HEK293 (cell line): ENCODE measurements at regions not wholly inside any gene's neighbourhood (a gene's known extent, or its start where the extent isn't known, plus 50 kb on each side); places are given as distances from the start of the nearest gene placed in this dataset.

Source experiments
- CTCF ChIA-PET: fragments of 350-600 bp; formaldehyde crosslinking; extraction: SDS; loops from one replicate; lab custom pipeline; 2021; ENCODE audit warnings: antibody characterized with exemption; lab: Yijun Ruan, JAX
- POLR2A ChIA-PET: fragments of 300-600 bp; formaldehyde crosslinking; extraction: SDS; loops from one replicate; lab custom pipeline; 2020; ENCODE audit warnings: antibody characterized with exemption, inconsistent platforms; lab: Yijun Ruan, JAX
- H3K27ac ChIP-seq: fragments of 200-500 bp; sonication (Bioruptor generic); 2 replicates; pipeline ENCODE4 v1.5.1; 2014; ENCODE audit warnings: low read depth, low read length, control low read depth, inconsistent platforms; ENCODE audit errors: extremely low read depth
- H3K36me3 ChIP-seq, 2 experiments: fragments of 200-500 bp in 1 of 2; sonication (Bioruptor generic) in 1 of 2; 1 replicate in 1 of 2; 2 replicates in 1 of 2; pipeline ENCODE4 v1.5.1; 2014 to 2017; ENCODE audit warnings: inconsistent platforms in 2 of 2, low read length in 2 of 2; ENCODE audit not compliant: control insufficient read depth in 2 of 2, insufficient read depth in 1 of 2
- H3K4me1 ChIP-seq: fragments of 200-500 bp; sonication (Bioruptor generic); 2 replicates; pipeline ENCODE4 v1.5.1; 2014; ENCODE audit warnings: mild to moderate bottlenecking, low read length, inconsistent platforms; ENCODE audit not compliant: control insufficient read depth, insufficient read depth
- H3K4me3 ChIP-seq: 2 replicates; pipeline ENCODE4 v1.5.1; 2011; ENCODE audit warnings: low read depth, mild to moderate bottlenecking, control low read depth, low read length, moderate library complexity
- H3K9me3 ChIP-seq: fragments of 200-500 bp; sonication (Bioruptor generic); 2 replicates; pipeline ENCODE4 v1.5.1; 2014; ENCODE audit warnings: low read depth, low read length, inconsistent platforms; ENCODE audit not compliant: control insufficient read depth, insufficient read depth
- GFI1B ChIP-seq: fragments of 450-650 bp; formaldehyde crosslinking; IDR thresholded peaks from 2 replicates; pipeline ENCODE4 v1.5.1; 2016; ENCODE audit warnings: missing biosample characterization, missing genetic modification characterization
- PRDM10 ChIP-seq: fragments of 450-650 bp; formaldehyde crosslinking; IDR thresholded peaks from 2 replicates; pipeline ENCODE4 v1.5.1; 2016; ENCODE audit warnings: missing biosample characterization, missing genetic modification characterization
- PRDM2 ChIP-seq: fragments of 450-650 bp; formaldehyde crosslinking; IDR thresholded peaks from 2 replicates; pipeline ENCODE4 v1.5.1; 2016; ENCODE audit warnings: missing biosample characterization, missing genetic modification characterization, borderline replicate concordance
- RBAK ChIP-seq: fragments of 450-650 bp; formaldehyde crosslinking; IDR thresholded peaks from 2 replicates; pipeline ENCODE4 v1.5.1; 2016; ENCODE audit warnings: missing biosample characterization, missing genetic modification characterization
- SCRT1 ChIP-seq: fragments of 450-650 bp; formaldehyde crosslinking; IDR thresholded peaks from 2 replicates; pipeline ENCODE4 v1.5.1; 2016; ENCODE audit warnings: missing biosample characterization, missing genetic modification characterization, borderline replicate concordance
- ZBTB17 ChIP-seq: fragments of 450-650 bp; formaldehyde crosslinking; IDR thresholded peaks from 2 replicates; pipeline ENCODE4 v1.5.1; 2016; ENCODE audit warnings: missing biosample characterization, missing genetic modification characterization
- ZBTB6 ChIP-seq: fragments of 450-650 bp; formaldehyde crosslinking; IDR thresholded peaks from 2 replicates; pipeline ENCODE4 v1.5.1; 2017; ENCODE audit warnings: missing biosample characterization, missing genetic modification characterization
- ZNF112 ChIP-seq: fragments of 450-650 bp; formaldehyde crosslinking; IDR thresholded peaks from 2 replicates; pipeline ENCODE4 v1.5.0; 2017; ENCODE audit warnings: missing biosample characterization, missing genetic modification characterization
- ZNF23 ChIP-seq: fragments of 450-650 bp; formaldehyde crosslinking; IDR thresholded peaks from 2 replicates; pipeline ENCODE4 v1.5.1; 2016; ENCODE audit warnings: missing biosample characterization, missing genetic modification characterization, borderline replicate concordance
- ZNF280D ChIP-seq: fragments of 450-650 bp; formaldehyde crosslinking; IDR thresholded peaks from 2 replicates; pipeline ENCODE4 v1.5.1; 2016; ENCODE audit warnings: missing biosample characterization, missing genetic modification characterization
- ZNF362 ChIP-seq: fragments of 450-650 bp; formaldehyde crosslinking; IDR thresholded peaks from 2 replicates; pipeline ENCODE4 v1.5.1; 2016; ENCODE audit warnings: missing biosample characterization, missing genetic modification characterization
- ZNF426 ChIP-seq: fragments of 450-650 bp; formaldehyde crosslinking; IDR thresholded peaks from 2 replicates; pipeline ENCODE4 v1.5.1; 2017; ENCODE audit warnings: missing biosample characterization, missing genetic modification characterization, mild to moderate bottlenecking, inconsistent platforms, moderate library complexity
- ZNF488 ChIP-seq: fragments of 450-650 bp; formaldehyde crosslinking; IDR thresholded peaks from 2 replicates; pipeline ENCODE4 v1.5.1; 2016; ENCODE audit warnings: missing biosample characterization, missing genetic modification characterization
- ZNF660 ChIP-seq: fragments of 450-650 bp; IDR thresholded peaks from 2 replicates; pipeline ENCODE4 v1.5.1; 2018; ENCODE audit warnings: missing biosample characterization, mild to moderate bottlenecking, missing genetic modification characterization
- ZNF707 ChIP-seq: fragments of 450-650 bp; formaldehyde crosslinking; IDR thresholded peaks from 2 replicates; pipeline ENCODE4 v1.5.1; 2016; ENCODE audit warnings: missing biosample characterization, missing genetic modification characterization
- ZSCAN18 ChIP-seq: fragments of 450-650 bp; formaldehyde crosslinking; IDR thresholded peaks from 2 replicates; pipeline ENCODE4 v1.5.1; 2016; ENCODE audit warnings: missing biosample characterization, missing genetic modification characterization
- ZSCAN23 ChIP-seq: fragments of 450-650 bp; formaldehyde crosslinking; IDR thresholded peaks from 2 replicates; pipeline ENCODE4 v1.5.1; 2016; ENCODE audit warnings: missing biosample characterization, missing genetic modification characterization

GRCh38 chr4:31461421-31461820 lies 741.3 kb downstream of the PCDH7 start:
- Histone ChIP-seq H3K36me3 (no peaks in the 10 kb centered on the region), H3K27ac (no peak overlapping the region), H3K4me3 (no peak overlapping the region), H3K9me3 (no peaks in the 10 kb centered on the region), H3K4me1 (no peaks in the 10 kb centered on the region)
- ChIA-PET POLR2A (no interaction called here), CTCF (no interaction called here)
- TF ChIP-seq ZNF112 (tag by site-specific recombination) = no peak
- no peak for TF ChIP-seq GFI1B (tag by site-specific recombination)
- no peak for TF ChIP-seq ZNF23 (tag by site-specific recombination)
- TF ChIP-seq ZNF660 = no peak

GRCh38 chr4:31467781-31468180 lies 747.6 kb downstream of the PCDH7 start:
- no peaks in the 10 kb centered on the region for H3K9me3 ChIP-seq
- no peaks in the 10 kb centered on the region for H3K4me1 ChIP-seq
- POLR2A ChIA-PET = no interaction called here
- CTCF ChIA-PET = no interaction called here
- no peak overlapping the region for H3K4me3 ChIP-seq
- H3K36me3 ChIP-seq = no peaks in the 10 kb centered on the region
- H3K27ac ChIP-seq = no peak overlapping the region
- no peak for TF ChIP-seq ZNF426 (tag by site-specific recombination)
- no peak for TF ChIP-seq ZNF362 (tag by site-specific recombination)
- TF ChIP-seq SCRT1 (tag by site-specific recombination) = no peak
- TF ChIP-seq PRDM2 (tag by site-specific recombination) = no peak
- no peak for TF ChIP-seq ZBTB6 (tag by site-specific recombination)
- no peak for TF ChIP-seq RBAK (tag by site-specific recombination)
- TF ChIP-seq PRDM10 = no peak
- no peak for TF ChIP-seq ZNF280D
- no peak for TF ChIP-seq ZBTB17
- no peak for TF ChIP-seq ZNF707 (tag by site-specific recombination)
- no peak for TF ChIP-seq ZNF488 (tag by site-specific recombination)
- no peak for TF ChIP-seq ZSCAN18
- TF ChIP-seq ZSCAN23 (tag by site-specific recombination) = no peak
